HG02981 (cell line): ENCODE measurements at regions not wholly inside any gene's neighbourhood (a gene's known extent, or its start where the extent isn't known, plus 50 kb on each side); places are given as distances from the start of the nearest gene placed in this dataset.

Experiments
- ATAC-seq: cut with Tn5 transposase; IDR thresholded peaks from one replicate; pipeline ENCODE4 v1.9.1; 2021; ENCODE audit warnings: mild to moderate bottlenecking, moderate library complexity; ENCODE audit not compliant: unreplicated experiment

DNA sequence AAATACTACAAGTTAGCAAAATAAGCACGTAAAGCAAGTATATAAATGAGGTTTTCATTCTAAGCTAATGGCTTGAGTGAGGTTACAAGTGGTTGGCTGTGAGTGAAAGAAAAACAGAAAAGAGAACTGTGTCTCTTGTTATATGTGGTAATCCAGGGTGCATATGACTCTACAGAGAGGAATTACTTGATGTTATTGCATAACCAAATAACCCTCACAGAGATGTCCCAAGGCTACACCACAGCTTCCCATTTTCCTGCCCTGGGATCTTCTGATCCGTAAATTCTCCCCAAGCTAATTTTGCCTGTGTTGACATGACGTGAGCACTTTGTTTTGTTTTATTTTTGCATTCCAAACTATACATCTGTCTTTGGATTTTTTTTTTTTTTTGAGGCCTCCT, 470.0 kb upstream of the INTU start:
- no peak for ATAC-seq

DNA sequence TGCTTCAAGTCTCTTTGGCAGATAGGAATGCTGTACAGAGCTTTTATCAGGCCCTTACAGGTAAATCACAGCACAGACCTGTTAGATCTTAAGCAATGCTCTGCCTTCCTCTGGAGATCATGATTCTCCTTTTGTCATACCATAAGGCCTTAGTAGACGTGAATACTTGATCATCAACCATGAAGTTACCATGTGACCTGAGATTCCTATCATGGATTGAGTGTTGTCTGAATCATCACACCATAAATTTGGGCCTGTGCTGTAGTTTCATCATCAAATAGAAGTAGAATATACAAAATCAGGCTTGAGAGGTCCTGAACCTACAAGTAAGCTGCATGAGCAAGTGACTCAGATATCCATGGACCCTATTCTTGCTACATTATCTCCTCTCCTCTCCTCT, 466.8 kb upstream of the INTU start:
- no peak for ATAC-seq

DNA sequence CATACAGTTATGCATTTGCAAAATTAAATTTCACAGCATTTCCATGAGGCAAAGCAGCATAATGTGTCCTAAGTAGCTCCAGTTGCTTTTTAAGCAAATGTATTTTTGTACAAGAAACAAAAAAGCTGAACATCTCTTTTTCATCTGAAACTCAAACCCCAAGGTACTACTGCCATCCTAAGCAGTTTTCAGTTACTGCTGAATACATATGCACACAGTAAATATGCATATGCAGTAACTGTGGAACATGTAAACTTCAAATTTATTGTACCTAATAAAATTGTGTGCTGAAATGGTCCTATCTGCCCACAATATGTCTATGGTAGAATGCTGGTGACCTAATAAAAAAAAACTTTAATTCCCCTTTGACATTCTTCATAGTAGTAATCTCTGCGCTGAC, 458.6 kb upstream of the INTU start:
- no peak for ATAC-seq

DNA sequence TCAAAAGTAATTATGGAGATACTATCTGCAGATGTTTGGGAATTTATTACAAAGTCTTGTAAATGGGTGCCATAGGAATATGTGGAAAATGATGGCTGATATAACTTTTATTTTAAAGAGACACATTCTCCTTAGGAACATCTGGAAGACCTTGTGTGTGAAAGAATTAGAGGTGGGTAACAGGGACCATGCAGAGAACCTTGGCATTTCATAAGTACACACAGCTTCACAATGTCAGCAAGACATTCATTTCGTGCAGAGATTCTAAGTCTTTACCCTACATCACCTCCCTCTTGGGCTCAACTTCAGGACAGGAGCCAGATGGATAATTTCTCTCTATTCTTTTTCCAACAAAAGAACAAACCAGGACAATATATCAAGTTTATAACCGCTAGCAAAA, 458.1 kb upstream of the INTU start:
- ATAC-seq = no peak

DNA sequence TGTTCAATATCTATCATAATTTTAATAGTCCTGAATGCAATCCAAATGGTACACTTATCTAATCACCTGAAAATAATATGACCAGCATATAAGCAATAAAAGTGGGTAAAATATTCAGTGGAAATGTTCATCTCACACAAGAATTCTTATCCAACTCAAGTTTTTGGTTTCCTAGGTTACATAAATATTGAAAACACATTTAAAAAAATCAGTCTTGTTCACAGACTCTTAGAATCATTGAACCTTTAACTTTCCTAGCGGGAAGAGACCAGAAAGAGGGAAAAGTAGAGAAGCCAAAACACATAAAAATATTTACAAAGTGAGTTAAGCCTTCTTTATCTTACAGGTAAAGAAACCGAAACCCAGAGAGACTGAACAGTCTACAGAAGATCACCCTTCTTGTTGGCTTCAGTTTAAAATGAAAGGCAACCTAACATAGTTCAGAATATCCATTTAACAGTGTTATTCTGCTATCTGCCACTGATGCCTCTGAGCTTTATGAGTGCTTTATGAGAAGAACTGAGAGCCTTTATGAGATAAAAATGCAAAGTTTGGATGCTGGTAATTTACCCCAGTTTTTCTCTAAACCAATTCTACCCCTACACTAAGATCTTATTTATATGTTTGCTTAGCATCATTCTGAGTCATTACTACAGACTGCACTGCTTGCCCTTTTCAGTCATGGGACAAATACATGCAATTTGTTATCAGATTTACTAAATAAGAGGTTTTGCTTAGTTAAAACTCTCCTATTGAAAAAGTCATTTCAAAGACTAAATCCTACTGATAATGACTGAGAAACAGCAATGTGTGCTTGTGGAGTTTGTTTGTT, 453.3 kb upstream of the INTU start:
- ATAC-seq = no peak

DNA sequence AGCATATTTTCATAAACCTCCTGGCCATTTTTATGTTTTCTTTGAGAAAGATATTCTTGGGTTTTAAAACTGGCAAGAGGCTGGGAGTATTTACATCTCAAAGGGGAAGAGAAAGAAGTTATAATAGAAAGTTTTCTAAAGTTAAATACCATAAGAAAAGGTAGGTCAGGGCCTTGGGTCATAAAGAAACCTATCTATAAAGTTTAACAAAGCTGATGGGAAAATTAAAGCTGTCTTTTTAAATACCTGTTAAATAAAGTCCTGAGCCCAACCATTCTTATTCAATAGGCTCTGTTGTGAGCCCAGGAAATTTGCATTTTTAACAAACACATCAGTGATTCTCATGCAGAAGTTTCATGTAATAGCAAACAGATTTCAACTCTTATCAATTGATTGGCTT, 451.8 kb upstream of the INTU start:
- no peak for ATAC-seq

DNA sequence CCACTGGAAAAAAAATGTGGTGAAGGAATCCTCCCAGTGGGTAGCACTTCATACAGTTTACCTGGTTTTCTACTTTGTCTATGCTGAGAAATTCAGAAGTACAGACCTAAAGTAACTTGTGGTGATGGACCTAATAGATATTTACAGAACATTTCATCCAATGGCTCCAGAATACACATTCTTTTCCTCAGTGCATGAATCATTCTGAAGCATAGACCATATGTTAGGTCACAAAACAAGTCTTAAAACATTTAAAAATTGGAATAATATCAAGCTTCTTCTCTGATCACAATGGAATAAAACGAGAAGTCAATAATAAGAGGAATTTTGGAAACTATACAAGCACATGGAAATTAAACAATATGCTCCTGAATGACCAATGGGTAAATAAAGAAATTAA, 450.1 kb upstream of the INTU start:
- no peak for ATAC-seq

DNA sequence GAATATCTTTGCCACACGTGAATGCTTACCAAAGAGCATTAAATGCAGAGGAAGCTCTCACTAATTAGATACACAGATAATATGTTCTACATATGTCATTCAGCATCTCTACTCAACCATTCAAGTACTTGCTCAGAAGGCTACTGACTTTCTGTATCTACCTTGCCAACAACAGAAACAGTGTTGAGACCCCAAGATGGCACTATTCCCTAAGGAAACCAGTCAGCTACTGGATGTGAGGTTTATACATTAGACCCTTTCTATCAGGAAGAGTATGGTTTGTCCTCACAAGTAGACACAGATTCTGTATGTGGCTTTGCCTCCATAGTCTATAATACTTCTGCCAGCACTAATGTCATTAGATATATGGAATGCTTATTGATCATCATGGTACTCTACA, 443.9 kb upstream of the INTU start:
- ATAC-seq = no peak

DNA sequence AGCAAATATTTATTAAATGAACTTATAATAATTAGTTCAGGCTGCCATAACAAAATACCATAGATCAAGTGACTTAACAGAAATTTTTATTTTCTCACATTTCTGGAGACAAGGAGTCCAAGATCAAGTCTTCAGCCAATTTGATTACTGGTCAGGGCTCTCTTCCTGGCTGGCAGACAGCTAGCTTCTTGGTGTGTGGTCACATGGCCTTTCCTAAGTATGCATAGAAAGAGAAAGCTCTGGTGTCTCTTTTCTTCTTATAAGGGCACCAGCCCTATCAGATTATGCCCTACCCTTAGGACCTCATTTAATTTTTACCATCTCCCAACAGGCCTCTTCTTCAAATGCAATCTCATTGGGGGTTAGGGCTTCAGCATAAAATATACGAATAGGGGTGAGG, 438.5 kb upstream of the INTU start:
- ATAC-seq = no peak

DNA sequence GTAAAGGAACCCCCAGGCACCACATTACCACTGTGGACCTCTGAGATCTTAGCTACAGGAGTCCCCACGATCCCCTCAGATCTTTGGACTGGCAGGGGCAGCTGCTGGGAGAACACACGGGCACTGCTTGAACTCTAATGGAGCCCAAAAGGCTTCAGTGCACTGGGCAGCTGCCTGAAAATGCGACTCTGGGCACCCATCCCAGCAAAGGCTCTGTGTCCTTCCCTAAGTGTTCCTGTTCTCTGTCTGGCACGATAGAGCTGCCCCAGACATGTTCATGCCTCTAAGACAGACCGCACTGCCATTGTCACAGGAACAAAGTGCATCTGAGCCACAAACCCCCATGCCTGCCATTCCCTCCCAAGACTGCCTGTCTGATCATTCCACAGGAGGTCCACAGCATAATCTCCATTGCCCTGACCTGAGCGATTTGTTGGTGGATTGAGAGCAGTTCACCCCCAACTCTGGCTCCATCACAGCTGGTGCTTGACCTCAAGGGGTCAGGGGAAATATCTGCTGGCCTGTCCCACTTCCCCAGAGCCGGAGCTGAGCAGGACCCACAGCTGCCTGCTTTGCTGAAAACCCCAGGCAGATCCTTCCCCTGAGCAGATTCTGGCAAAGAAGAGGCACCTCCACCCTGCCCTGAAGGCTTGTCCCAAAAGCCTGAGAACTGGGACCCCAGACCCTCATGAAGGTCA, 436.0 kb upstream of the INTU start:
- ATAC-seq = no peak

DNA sequence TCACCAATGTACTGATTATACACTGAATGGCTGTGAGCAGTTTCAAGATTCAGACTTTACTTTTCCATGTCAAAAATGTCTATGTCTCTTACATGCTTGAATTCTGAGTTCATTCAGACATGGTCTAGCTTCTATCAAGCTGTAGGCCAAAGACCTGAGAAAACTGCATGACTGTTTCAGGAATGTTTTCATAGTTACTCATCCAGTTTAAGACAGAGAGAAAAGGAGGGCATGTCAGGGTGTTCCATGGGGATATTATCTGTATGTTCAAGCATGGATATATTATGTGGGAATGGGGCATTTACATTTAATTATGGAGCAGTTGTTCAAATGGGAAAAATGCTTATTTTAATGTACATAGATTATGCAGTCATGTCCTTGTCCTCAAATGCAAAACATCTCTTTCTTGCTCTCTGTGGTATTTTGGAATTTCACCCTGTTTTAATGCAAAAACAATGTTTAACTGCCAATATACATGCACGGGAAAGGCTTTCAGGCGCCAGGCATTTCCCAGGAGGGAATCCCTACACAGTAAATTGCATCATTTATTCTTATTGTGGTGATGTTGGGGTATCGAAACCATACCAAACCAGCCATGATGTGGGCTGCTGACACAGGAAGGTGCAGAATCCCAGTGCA, 429.1 kb upstream of the INTU start:
- no peak for ATAC-seq

DNA sequence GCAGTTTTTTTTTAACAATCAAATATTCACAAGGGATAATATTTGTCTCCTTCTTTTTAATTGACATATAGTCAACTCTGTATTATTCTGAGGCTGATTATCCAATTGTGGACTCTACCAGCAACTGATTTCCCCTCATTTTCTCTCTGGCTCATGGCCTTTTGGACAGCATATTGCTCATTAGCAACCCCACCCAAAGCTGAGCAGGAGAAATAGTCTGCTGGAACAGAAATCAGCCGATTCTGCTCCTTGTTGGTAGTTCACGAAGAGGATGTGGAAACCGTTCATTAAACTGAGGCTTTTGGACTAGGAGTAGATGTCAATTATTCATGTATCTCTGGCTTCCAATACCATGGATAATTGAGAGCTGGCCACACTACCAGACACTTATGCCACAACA, 428.4 kb upstream of the INTU start:
- no peak for ATAC-seq

DNA sequence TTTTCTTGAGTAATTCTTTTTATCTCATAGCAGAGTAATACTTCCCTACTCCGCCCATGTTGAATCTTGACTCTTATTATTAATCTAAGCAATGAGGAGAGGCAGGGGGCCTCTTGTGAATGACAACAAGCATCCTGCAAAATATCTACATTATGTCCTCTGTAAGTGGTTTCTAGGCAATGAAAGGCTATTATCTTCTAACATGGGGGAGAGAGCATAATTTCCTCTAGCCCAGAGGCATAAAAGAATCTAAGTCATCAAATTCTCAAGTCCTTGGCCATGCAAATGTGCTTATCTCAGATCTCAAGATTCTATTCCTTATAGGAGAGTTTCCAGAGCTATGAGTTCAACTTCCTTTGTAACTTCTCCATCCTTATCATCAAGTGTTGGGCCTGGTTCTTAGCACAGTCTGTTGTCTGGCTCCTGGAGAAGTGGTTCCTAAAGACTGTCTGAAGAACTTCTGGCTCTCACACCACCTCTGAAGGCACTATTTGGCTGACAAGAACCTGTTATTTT, 423.1 kb upstream of the INTU start:
- no peak for ATAC-seq

DNA sequence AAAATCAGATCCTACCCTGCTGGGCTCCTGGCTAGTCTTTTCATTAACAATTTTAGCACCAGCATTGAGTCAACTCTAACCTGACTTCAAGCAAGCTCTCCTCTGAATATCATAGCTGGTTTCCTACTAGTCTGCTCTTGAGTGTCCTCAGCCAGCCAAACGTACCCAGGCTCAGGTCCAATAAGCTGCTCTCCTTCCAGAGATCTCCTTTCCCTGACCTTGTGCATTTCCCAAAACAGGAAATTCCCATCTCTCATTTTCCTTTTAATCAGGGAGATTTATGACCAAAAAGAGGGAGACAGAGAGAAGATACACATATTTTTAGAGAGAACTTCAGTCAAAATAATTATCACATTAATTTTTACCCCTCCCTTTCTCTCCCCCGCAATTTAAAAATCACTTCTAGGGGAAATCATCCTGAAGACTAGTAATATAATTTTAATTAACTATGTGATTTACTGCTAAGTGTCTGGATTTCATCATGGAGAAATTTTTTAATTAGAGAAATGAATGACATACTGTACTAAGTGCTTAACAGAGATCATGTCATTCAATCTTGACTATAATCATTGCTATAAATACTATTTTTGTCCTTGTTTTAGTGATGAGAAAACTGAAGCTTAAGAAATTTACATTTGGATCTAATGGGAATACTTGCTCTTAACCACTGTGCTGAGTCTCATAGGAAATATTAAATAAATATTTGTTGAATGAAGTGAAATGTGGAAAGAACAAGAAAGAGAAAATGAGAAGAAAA, 421.7 kb upstream of the INTU start:
- ATAC-seq = no peak

DNA sequence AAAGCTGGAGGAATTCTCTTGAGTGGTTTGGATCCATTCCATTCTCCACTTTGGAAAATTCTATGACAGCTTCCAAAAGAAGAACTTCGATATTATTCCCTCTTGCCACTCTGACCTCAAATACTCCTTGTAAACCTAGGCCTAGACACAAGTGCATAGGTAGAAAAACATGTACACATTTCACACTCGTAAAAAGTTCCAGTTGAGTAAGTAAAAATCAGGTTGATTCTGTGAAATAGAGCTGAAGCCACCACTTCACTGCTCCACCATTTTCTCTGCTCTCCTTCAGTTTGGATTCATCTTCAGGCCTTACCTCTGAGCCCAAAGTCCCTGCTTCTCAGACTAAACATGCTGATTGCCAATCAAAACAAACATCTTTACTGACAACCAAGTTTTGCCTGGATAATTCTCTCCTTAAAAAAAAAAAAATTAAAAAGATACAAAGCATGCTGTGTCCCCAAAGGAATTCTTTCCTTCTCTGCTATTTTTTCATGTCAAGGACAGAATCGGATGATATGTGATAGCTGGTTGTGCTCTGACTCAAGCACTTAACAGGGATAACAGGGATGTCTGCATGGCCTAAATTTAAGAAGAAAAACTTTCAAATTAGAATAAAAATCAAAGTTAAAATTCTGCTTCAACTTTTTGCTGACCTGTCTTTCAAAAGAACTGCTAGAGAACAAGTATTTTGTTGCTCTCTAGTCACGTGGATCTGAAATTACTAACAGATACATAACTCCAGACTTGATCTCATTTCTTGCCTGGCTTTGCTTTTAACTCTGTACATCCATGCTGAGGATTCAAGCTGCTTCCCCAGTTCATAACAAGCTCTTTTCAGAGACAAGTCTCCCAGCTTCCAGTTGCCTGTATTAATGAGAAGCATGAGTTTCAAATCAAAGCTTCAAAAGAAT, 420.9 kb upstream of the INTU start:
- no peak for ATAC-seq

DNA sequence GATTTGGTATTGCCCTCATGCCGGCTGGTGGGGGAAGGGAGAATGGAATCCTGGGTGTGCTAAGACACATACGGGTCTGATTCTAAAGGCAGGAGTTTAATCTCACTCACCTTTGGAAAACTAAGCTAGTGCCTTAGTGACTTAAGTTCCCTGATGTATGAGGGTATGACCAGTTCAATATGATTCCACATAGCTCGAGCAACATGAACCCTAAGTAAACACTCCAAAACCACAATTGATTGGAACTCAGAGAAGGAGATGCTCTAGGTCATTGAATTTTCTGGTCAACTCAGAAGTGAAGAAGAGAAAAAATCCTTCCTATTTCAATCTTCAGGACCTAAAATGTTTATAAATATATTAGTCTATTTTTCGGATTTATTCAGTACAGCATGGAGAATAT, 420.1 kb upstream of the INTU start:
- no peak for ATAC-seq

DNA sequence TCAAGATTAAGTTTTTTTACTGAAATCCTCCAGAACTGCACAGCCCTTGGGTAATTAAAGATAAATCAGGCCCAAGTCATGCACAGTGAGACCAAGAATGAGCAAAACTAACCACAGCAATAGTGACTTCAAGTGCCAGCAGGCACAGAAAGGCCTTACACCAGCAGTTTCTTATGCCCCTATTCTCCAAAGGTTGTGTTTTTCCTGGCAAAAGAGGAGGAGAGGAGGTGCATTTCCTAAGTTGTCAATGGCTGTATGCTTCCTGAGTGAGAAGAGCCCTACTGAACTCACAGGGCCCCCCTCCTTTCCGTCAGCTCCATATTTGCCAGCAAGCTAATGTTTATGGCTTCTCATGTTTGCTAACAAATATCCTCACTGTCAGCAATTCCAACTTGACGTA, 418.7 kb upstream of the INTU start:
- no peak for ATAC-seq

DNA sequence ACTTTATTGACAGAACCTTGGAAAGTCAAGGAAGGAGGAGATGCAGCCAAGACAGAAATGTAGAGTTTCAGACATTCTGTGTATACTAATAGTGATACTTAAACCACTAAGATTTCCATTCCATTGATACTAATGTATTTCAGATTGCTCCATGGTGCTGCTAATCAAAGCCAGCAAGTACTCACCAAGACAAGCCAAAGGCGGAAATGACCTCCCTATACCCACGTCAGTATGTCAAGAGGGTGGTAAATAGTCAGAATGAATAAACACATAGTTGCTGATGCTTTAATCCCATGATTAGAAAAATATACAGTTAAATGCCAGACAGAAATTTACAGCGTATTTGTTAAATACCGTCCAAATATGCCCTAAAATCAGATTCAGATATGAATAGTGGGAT, 417.8 kb upstream of the INTU start:
- ATAC-seq = no peak

DNA sequence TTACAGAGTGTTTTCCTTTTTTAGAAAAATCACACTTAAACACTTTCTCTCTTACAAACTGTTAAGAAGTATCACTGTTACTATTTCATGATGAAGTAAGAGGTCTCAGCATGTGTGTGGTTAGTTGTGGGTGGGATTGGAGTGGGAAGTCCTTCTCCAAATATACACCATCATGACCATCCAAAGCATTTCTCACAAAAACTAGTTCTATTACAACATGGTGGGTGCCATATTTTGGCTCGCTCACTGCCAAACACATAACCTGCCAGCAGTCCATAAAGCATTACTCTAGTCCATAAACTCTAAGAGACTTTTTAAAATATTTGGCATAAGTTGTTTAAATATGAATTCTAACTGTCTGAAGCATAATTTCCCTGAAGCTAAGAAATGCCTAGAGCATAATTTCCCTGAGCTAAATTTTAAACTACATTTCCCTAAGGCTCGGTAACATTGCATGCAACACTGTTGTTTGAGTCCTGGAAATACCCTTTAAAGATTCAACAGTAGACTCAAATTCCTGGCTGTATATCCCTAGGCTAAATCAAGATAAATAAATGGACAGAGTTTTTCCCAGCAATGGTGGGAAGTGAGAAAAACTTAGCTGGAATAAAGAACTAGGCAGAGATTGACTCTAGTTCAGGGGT, 415.0 kb upstream of the INTU start:
- ATAC-seq = no peak

DNA sequence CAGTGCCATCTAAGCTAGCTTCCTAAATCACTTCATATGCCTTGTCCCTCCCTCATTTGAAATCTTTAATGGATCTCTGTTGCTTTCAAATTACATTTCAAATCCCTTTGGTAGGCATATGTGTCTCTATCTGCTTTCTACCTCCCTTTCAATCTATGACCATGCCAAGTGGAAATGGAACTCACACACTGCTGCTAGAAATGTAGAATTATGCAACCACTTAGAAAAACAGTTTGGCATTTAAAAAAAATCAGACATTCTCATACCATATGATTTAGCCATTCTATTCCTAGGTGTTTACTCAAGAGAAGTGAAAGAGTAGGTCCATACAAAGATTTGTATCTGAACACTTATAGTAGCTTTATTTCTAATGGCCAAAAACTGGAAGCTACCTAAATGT, 413.5 kb upstream of the INTU start:
- no peak for ATAC-seq
